A549 (cell line): ENCODE measurements at regions not wholly inside any gene's neighbourhood (a gene's known extent, or its start where the extent isn't known, plus 50 kb on each side); places are given as distances from the start of the nearest gene placed in this dataset.

Source experiments
- ATAC-seq, 2 experiments: fragments of 200-7000 bp in 1 of 2; fragments of >200 bp in 1 of 2; cut with Nextera tagmentation in 1 of 2; cut with Tn5 transposase in 1 of 2; 3 replicates each; pipeline versions ENCODE4 v1.8.0 to v1.9.1; 2018 to 2020; ENCODE audit warnings: mild to moderate bottlenecking in 1 of 2, moderate library complexity in 1 of 2
- CTCF ChIA-PET: fragments of 300-600 bp; sonication (Branson Sonifier 250); formaldehyde crosslinking; extraction: SDS; loops from one replicate; lab custom pipeline; 2021; ENCODE audit warnings: antibody characterized with exemption, inconsistent platforms; lab: Yijun Ruan, JAX
- POLR2A ChIA-PET: fragments of 350-600 bp; formaldehyde crosslinking; extraction: SDS; loops from one replicate; lab custom pipeline; 2021; ENCODE audit warnings: antibody characterized with exemption, inconsistent platforms; lab: Yijun Ruan, JAX
- DNase-seq, 2 experiments: peaks; one replicate each; pipeline versions ENCODE4 v3.0.0 to v3.0.0-alpha.2; 2011 to 2016; ENCODE audit warnings: low read depth in 1 of 2, low spot score in 1 of 2
- FAIRE-seq: peaks from 2 replicates; lab custom pipeline; 2011; peaks lifted over from hg19 to GRCh38; lab: Jason Lieb, UNC
- H3K27ac ChIP-seq, 2 experiments: fragments of >200 bp; sonication (Bioruptor Twin); formaldehyde crosslinking; 3 replicates each; pipeline ENCODE4 v1.5.1; 2016 to 2017
- H3K4me1 ChIP-seq: fragments of >200 bp; sonication (Bioruptor Twin); formaldehyde crosslinking; 3 replicates; pipeline ENCODE4 v1.6.1; 2016
- H3K4me2 ChIP-seq: fragments of >200 bp; sonication (Bioruptor Twin); formaldehyde crosslinking; 3 replicates; pipeline ENCODE4 v1.6.1; 2016
- H3K4me3 ChIP-seq: fragments of >200 bp; sonication (Bioruptor Twin); formaldehyde crosslinking; 3 replicates; pipeline ENCODE4 v1.5.1; 2016
- H3K9me3 ChIP-seq: fragments of >200 bp; sonication (Bioruptor Twin); formaldehyde crosslinking; 3 replicates; pipeline ENCODE4 v1.6.1; 2016
- ATOH8 ChIP-seq: fragments of 250-450 bp; sonication (Bioruptor Pico); IDR thresholded peaks from 2 replicates; pipeline ENCODE4 v1.5.0; 2020; ENCODE audit warnings: low read depth, mild to moderate bottlenecking, moderate library complexity
- BCL3 ChIP-seq: fragments of >200 bp; sonication (Bioruptor Twin); formaldehyde crosslinking; IDR thresholded peaks from 3 replicates; pipeline ENCODE4 v1.6.1; 2016
- BHLHE40 ChIP-seq: IDR thresholded peaks from 2 replicates; pipeline ENCODE4 v1.6.1; 2012; ENCODE audit warnings: low read depth, low read length, inconsistent platforms
- CBX2 ChIP-seq: fragments of 200-600 bp; sonication (generic); IDR thresholded peaks from 2 replicates; pipeline ENCODE4 v1.6.1; 2016; ENCODE audit warnings: low read depth, mild to moderate bottlenecking, borderline replicate concordance
- CEBPB ChIP-seq, 2 experiments: fragments of >200 bp in 1 of 2; sonication (Bioruptor Twin) in 1 of 2; formaldehyde crosslinking in 1 of 2; IDR thresholded peaks; 2 replicates each; pipeline ENCODE4 v1.6.1; 2012 to 2016
- CHD2 ChIP-seq: fragments of 150-350 bp; IDR thresholded peaks from 2 replicates; pipeline ENCODE4 v1.6.1; 2014; ENCODE audit warnings: low read length; ENCODE audit not compliant: partially characterized antibody
- EHMT2 ChIP-seq: fragments of 200-600 bp; sonication (generic); IDR thresholded peaks from 2 replicates; pipeline ENCODE4 v1.6.1; 2016; ENCODE audit warnings: antibody characterized with exemption, low read depth, mild to moderate bottlenecking, moderate library complexity
- EP300 ChIP-seq, 2 experiments: fragments of >200 bp; sonication (Bioruptor Twin); formaldehyde crosslinking; IDR thresholded peaks; 2 replicates in 1 of 2; 3 replicates in 1 of 2; pipeline ENCODE4 v1.6.1; 2016 to 2017
- GATA3 ChIP-seq: IDR thresholded peaks from 2 replicates; pipeline ENCODE4 v1.6.1; 2012; ENCODE audit warnings: borderline replicate concordance
- HDAC2 ChIP-seq: fragments of 200-600 bp; sonication (generic); IDR thresholded peaks from 2 replicates; pipeline ENCODE4 v1.6.1; 2016
- HOXB5 ChIP-seq: fragments of 250-450 bp; sonication (Bioruptor Pico); IDR thresholded peaks from 2 replicates; pipeline ENCODE4 v1.5.0; 2020; ENCODE audit warnings: mild to moderate bottlenecking, moderate library complexity
- JUNB ChIP-seq: fragments of >200 bp; sonication (Bioruptor Twin); formaldehyde crosslinking; IDR thresholded peaks from 2 replicates; pipeline ENCODE4 v1.6.1; 2016
- MAFK ChIP-seq: fragments of 450-650 bp; IDR thresholded peaks from 2 replicates; pipeline ENCODE4 v1.6.1; 2014; ENCODE audit not compliant: partially characterized antibody
- NFE2L2 ChIP-seq: fragments of 150-350 bp; conservative IDR thresholded peaks from 2 replicates; pipeline ENCODE4 v1.6.1; 2014; ENCODE audit warnings: low read length
- NR3C1 ChIP-seq: fragments of >200 bp; sonication (Bioruptor Twin); formaldehyde crosslinking; IDR thresholded peaks from 3 replicates; pipeline ENCODE4 v1.6.1; 2017
- POLR2A ChIP-seq: IDR thresholded peaks from 2 replicates; pipeline ENCODE4 v1.6.1; 2012; ENCODE audit warnings: mild to moderate bottlenecking, low read length
- POLR2AphosphoS2 ChIP-seq: conservative IDR thresholded peaks from 2 replicates; pipeline ENCODE4 v1.6.1; 2012; ENCODE audit warnings: low read length, improper control_type of control experiment, inconsistent platforms
- RAD21 ChIP-seq, 2 experiments: fragments of >200 bp in 1 of 2; sonication (Bioruptor Twin) in 1 of 2; formaldehyde crosslinking in 1 of 2; IDR thresholded peaks in 1 of 2; conservative IDR thresholded peaks in 1 of 2; 2 replicates in 1 of 2; 3 replicates in 1 of 2; pipeline ENCODE4 v1.6.1; 2012 to 2018; ENCODE audit warnings: inconsistent platforms in 1 of 2
- RCOR1 ChIP-seq: fragments of 150-350 bp; IDR thresholded peaks from 2 replicates; pipeline ENCODE4 v1.6.1; 2014; ENCODE audit warnings: antibody characterized with exemption, low read length, low read depth
- RNF2 ChIP-seq: fragments of 200-600 bp; sonication (generic); IDR thresholded peaks from 2 replicates; pipeline ENCODE4 v1.6.1; 2016; ENCODE audit warnings: low read depth, mild to moderate bottlenecking, antibody characterized with exemption, moderate library complexity, borderline replicate concordance
- TFCP2L1 ChIP-seq: fragments of 250-450 bp; sonication (Bioruptor Pico); IDR thresholded peaks from 2 replicates; pipeline ENCODE4 v1.5.0; 2021; ENCODE audit warnings: mild to moderate bottlenecking
- USF2 ChIP-seq: fragments of 450-650 bp; IDR thresholded peaks from 2 replicates; pipeline ENCODE4 v1.6.1; 2014; ENCODE audit warnings: antibody characterized with exemption
- WGBS: methylation state at CpG from one replicate; pipeline ENCODE4 v1.1.6; 2017; ENCODE audit errors: missing lambda C conversion rate; 5-methylcytosine and 5-hydroxymethylcytosine counted together
- TF ChIP-seq, protein P1 (sequence below): IDR thresholded peaks from 2 replicates; pipeline ENCODE4 v1.6.1; 2012

DNA sequence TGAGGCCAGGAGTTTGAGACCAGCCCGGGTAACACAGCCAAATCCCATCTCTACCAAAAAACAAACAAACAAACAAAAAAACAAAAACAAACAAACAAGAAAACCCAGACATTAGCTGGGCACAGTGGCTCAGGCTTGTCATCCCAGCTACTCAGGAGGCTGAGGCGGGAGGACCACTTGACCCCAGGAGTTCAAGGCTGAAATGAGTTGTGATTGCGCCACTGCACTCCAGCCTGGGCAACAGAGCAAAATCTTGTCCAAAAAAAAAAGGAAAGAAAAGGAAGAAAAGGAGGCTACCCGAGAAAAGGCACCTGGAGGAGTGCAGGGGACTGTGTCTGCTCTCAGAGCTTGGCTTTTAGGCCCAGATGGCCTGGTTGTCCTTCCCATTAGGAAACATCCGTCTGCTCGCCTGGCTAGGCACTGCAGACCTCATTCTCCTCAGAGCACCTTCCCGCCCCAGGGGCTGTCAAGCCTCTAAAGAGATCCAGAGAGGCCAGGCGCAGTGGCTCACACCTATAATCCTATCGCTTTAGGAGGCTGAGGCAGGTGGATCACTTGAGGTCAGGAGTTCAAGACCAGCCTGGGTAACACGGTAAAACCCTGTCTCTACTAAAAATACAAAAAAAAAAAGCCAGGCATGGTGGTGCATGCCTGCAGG, 185.3 kb upstream of the IER5L start:
- ChIA-PET CTCF (interaction anchor here (1.2 kb wide), 1 partner anchor 9 kb away, joined by 3 read pairs; no protein-coding TSS in a partner anchor), POLR2A (no interaction called here)
- Histone ChIP-seq H3K4me2 (no peak overlapping the region), H3K9me3 (no peaks in the 10 kb centered on the region), H3K27ac (peak overlapping the region; percentile 13 to 55; a peak in 2 of 6 replicates), H3K4me3 (no peak overlapping the region), H3K4me1 (peaks cover 18% of the 10 kb centered on the region)
- DNase-seq (no peak), ATAC-seq (no peak), FAIRE-seq (no peak)
- 92% methylated on average over 10 of the region's 10 CpGs for WGBS
- TF ChIP-seq ATOH8 (CRISPR knock-in tag) (no peak), CEBPB (IDR thresholded peaks at IDR 0.05) (peak; percentile 17 to 45; a peak in 2 of 4 replicates)

GRCh38 chr9:129362287-129363000, 184.4 kb upstream of the IER5L start:
- Histone ChIP-seq H3K27ac (peak overlapping the region; percentile 34 to 71), H3K4me2 (peak overlapping the region; percentile 21; the same call in 1 of the 3 replicates), H3K4me1 (peaks cover 18% of the 10 kb centered on the region), H3K9me3 (no peaks in the 10 kb centered on the region), H3K4me3 (no peak overlapping the region)
- CTCF ChIA-PET = interaction anchor here (0.5 to 1.6 kb wide), 5 partner anchors 9 to 46 kb away, joined by 3 to 4 read pairs (median 3); no protein-coding TSS in a partner anchor
- POLR2A ChIA-PET = no interaction called here
- WGBS = 58% methylated on average over 14 of the region's 15 CpGs
- DNase-seq = no peak
- TF ChIP-seq USF2 (no peak), NR3C1 (no peak), RCOR1 (no peak), BHLHE40 (no peak), POLR2A (no peak), NFE2L2 (no peak), EHMT2 (no peak), BCL3 (no peak), CHD2 (no peak), GATA3 (no peak), MAFK (no peak), CBX2 (no peak), RAD21 (conservative IDR thresholded peaks at IDR 0.05 in 1 of 2, IDR thresholded peaks at IDR 0.05 in 1 of 2) (no peak), HDAC2 (no peak), POLR2AphosphoS2 (no peak), RNF2 (no peak), TFCP2L1 (CRISPR knock-in tag) (no peak)
- ATAC-seq = peak; percentile 40 to 61; a peak in 3 of 6 replicates
- FAIRE-seq = no peak

DNA sequence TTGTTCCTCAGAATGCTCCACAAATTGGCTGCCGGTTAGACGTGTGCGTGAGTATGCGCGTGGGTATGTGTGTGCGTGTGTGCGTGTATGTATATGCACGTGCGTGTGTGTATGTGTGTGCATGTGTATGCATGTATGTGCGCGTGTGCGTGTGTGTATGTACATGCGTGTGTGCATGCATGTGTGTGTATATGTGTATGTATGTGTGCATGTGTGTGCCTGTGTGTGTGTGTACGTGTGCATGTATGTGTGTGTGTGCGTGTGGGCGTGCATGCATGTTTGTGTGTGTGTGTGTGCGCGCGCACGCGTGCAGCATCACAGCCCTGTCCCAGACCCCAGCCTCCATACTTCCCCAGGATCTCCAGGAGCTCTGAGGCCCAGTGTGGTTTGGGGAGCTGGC, 183.1 kb upstream of the IER5L start:
- ChIA-PET POLR2A (no interaction called here), CTCF (interaction anchor here (1.2 to 1.6 kb wide), 3 partner anchors 8 to 45 kb away, joined by 3 to 4 read pairs (median 3); no protein-coding TSS in a partner anchor)
- no peak overlapping the region for H3K4me2 ChIP-seq
- FAIRE-seq (no peak), ATAC-seq (no peak), DNase-seq (no peak)
- H3K9me3 ChIP-seq = peaks cover 1% of the 10 kb centered on the region; the same call in 1 of the 3 replicates
- peak overlapping the region in 1 of 2 experiments; percentile 71; a peak in 2 of 6 replicates for H3K27ac ChIP-seq
- peaks cover 18% of the 10 kb centered on the region for H3K4me1 ChIP-seq
- WGBS = 95% methylated on average over 21 of the region's 21 CpGs
- H3K4me3 ChIP-seq = no peak overlapping the region
- TF ChIP-seq BCL3 (no peak), MAFK (no peak), RAD21 (conservative IDR thresholded peaks at IDR 0.05 in 1 of 2, IDR thresholded peaks at IDR 0.05 in 1 of 2) (no peak), EP300 (IDR thresholded peaks at IDR 0.05) (no peak), HOXB5 (CRISPR knock-in tag) (no peak), CBX2 (no peak), CEBPB (IDR thresholded peaks at IDR 0.05) (no peak), JUNB (no peak), EHMT2 (no peak)
- TF ChIP-seq, protein P1, sequence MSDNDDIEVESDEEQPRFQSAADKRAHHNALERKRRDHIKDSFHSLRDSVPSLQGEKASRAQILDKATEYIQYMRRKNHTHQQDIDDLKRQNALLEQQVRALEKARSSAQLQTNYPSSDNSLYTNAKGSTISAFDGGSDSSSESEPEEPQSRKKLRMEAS = no peak
